Common myeloid progenitor, CD34-positive (primary cell): ENCODE measurements at regions not wholly inside any gene's neighbourhood (a gene's known extent, or its start where the extent isn't known, plus 50 kb on each side); places are given as distances from the start of the nearest gene placed in this dataset.

Experiments used
- CTCF ChIA-PET: fragments of 350-600 bp; sonication (Branson Sonifier 250); formaldehyde crosslinking; loops from one replicate; lab custom pipeline; 2021; ENCODE audit warnings: antibody characterized with exemption; lab: Charles Lee
- POLR2A ChIA-PET: fragments of 350-600 bp; sonication (Branson Sonifier 250); formaldehyde crosslinking; loops from one replicate; lab custom pipeline; 2021; ENCODE audit warnings: antibody characterized with exemption; lab: Charles Lee
- DNase-seq, 3 donors: peaks; one replicate each; pipeline versions ENCODE4 v3.0.0 to v3.0.0-alpha.2; 2013
- H3K27ac ChIP-seq, 2 experiments: 1 replicate in 1 of 2; 2 replicates in 1 of 2; pipeline ENCODE4 v1.7.0; 2013; ENCODE audit warnings: inconsistent platforms in 2 of 2, low read length in 2 of 2, mild to moderate bottlenecking in 2 of 2, low read depth in 1 of 2, moderate library complexity in 1 of 2; ENCODE audit not compliant: severe bottlenecking in 2 of 2, insufficient read depth in 1 of 2, poor library complexity in 1 of 2
- H3K27me3 ChIP-seq, 5 experiments: replicated peaks in 2 of 5; 1 replicate in 3 of 5; 2 replicates in 2 of 5; pipeline versions ENCODE4 v1.6.1 to v1.7.0; 2013; ENCODE audit warnings: low read length in 4 of 5, mild to moderate bottlenecking in 2 of 5, moderate library complexity in 2 of 5, inconsistent platforms in 1 of 5; ENCODE audit not compliant: insufficient read depth in 5 of 5, control insufficient read depth in 4 of 5
- H3K36me3 ChIP-seq, 4 experiments: 1 replicate in 2 of 4; 2 replicates in 2 of 4; pipeline versions ENCODE4 v1.6.1 to v1.7.0; 2013; ENCODE audit warnings: low read length in 3 of 4, control low read depth in 1 of 4, mild to moderate bottlenecking in 1 of 4; ENCODE audit not compliant: control insufficient read depth in 4 of 4, insufficient read depth in 4 of 4
- H3K4me1 ChIP-seq, 4 experiments: 1 replicate in 3 of 4; 2 replicates in 1 of 4; pipeline versions ENCODE4 v1.6.1 to v1.7.1; 2013; ENCODE audit warnings: low read length in 3 of 4, mild to moderate bottlenecking in 3 of 4, control low read depth in 1 of 4, inconsistent platforms in 1 of 4, moderate library complexity in 1 of 4; ENCODE audit not compliant: control insufficient read depth in 4 of 4, insufficient read depth in 4 of 4; ENCODE audit errors: control extremely low read depth in 1 of 4
- H3K4me3 ChIP-seq, 7 experiments: 1 replicate in 4 of 7; 2 replicates in 3 of 7; pipeline versions ENCODE4 v1.5.1 to v1.7.0; 2013; ENCODE audit warnings: mild to moderate bottlenecking in 7 of 7, low read length in 6 of 7, moderate library complexity in 6 of 7, inconsistent platforms in 2 of 7, low read depth in 2 of 7, control low read depth in 1 of 7; ENCODE audit not compliant: insufficient read depth in 4 of 7, control insufficient read depth in 1 of 7; ENCODE audit errors: extremely low read depth in 1 of 7
- H3K9me3 ChIP-seq, 5 experiments: 1 replicate in 4 of 5; 2 replicates in 1 of 5; pipeline versions ENCODE4 v1.6.1 to v1.7.1; 2013; ENCODE audit warnings: low read length in 4 of 5, mild to moderate bottlenecking in 2 of 5, inconsistent platforms in 1 of 5, low read depth in 1 of 5, moderate library complexity in 1 of 5; ENCODE audit not compliant: control insufficient read depth in 4 of 5, insufficient read depth in 2 of 5; ENCODE audit errors: control extremely low read depth in 1 of 5
- WGBS: methylation state at CpG from one replicate; pipeline ENCODE4 v1.1.5; 2013; ENCODE audit not compliant: insufficient coverage; 5-methylcytosine and 5-hydroxymethylcytosine counted together

GRCh38 chr12:124169577-124170284 lies 125.2 kb upstream of the RFLNA start:
- ChIA-PET CTCF (interaction anchor here (1.3 kb wide), 1 partner anchor 26 kb away, joined by 3 read pairs; no protein-coding TSS in a partner anchor), POLR2A (no interaction called here)
- Histone ChIP-seq H3K36me3 (no peaks in the 10 kb centered on the region), H3K27ac (no peak overlapping the region), H3K27me3 (no peaks in the 10 kb centered on the region), H3K9me3 (peaks cover 0 to 6% (median 5%) of the 10 kb centered on the region in 5 experiments), H3K4me3 (no peak overlapping the region), H3K4me1 (peaks cover 0 to 3% (median 0%) of the 10 kb centered on the region in 4 experiments)
- DNase-seq, result no peak
- WGBS, result 100% methylated on average over 2 of the region's 4 CpGs

GRCh38 chr12:124170760-124171159 lies 124.1 kb upstream of the RFLNA start:
- ChIA-PET CTCF (interaction anchor here (1.3 kb wide), 1 partner anchor 25 kb away, joined by 3 read pairs; no protein-coding TSS in a partner anchor), POLR2A (no interaction called here)
- Histone ChIP-seq H3K4me3 (no peak overlapping the region), H3K27ac (no peak overlapping the region), H3K36me3 (no peaks in the 10 kb centered on the region), H3K27me3 (no peaks in the 10 kb centered on the region), H3K4me1 (peaks cover 0 to 3% (median 0%) of the 10 kb centered on the region in 4 experiments), H3K9me3 (peaks cover 0 to 3% (median 1%) of the 10 kb centered on the region in 5 experiments)
- WGBS, result 98% methylated on average over 5 of the region's 5 CpGs
- DNase-seq, result no peak

- no peak overlapping the region for H3K27ac ChIP-seq
- 98% methylated on average over 5 of the region's 8 CpGs for WGBS
- POLR2A ChIA-PET, result no interaction called here
- no peaks in the 10 kb centered on the region for H3K9me3 ChIP-seq
- no peaks in the 10 kb centered on the region for H3K36me3 ChIP-seq
- peaks cover 0 to 3% (median 0%) of the 10 kb centered on the region in 4 experiments for H3K4me1 ChIP-seq
- CTCF ChIA-PET, result no interaction called here
- DNase-seq, result no peak
- H3K4me3 ChIP-seq, result no peak overlapping the region
- H3K27me3 ChIP-seq, result no peaks in the 10 kb centered on the region
These were observed 123.5 kb upstream of the RFLNA start for GRCh38 chr12:124171231-124171979.

GRCh38 chr12:124172636-124173035 lies 122.3 kb upstream of the RFLNA start:
- Histone ChIP-seq H3K36me3 (no peaks in the 10 kb centered on the region), H3K27ac (no peak overlapping the region), H3K9me3 (no peaks in the 10 kb centered on the region), H3K4me1 (peaks cover 0 to 8% (median 1%) of the 10 kb centered on the region in 4 experiments), H3K4me3 (no peak overlapping the region), H3K27me3 (no peaks in the 10 kb centered on the region)
- no peak for DNase-seq
- WGBS, result 85% methylated on average over 4 of the region's 6 CpGs
- POLR2A ChIA-PET, result no interaction called here
- CTCF ChIA-PET, result no interaction called here

- H3K27ac ChIP-seq, result no peak overlapping the region
- no peaks in the 10 kb centered on the region for H3K9me3 ChIP-seq
- no peaks in the 10 kb centered on the region for H3K27me3 ChIP-seq
- no peak for DNase-seq
- ChIA-PET POLR2A (no interaction called here), CTCF (interaction anchor here (0.7 kb wide), 1 partner anchor 10 kb away, joined by 3 read pairs; no protein-coding TSS in a partner anchor)
- no peak overlapping the region for H3K4me3 ChIP-seq
- no peaks in the 10 kb centered on the region for H3K36me3 ChIP-seq
- 96% methylated on average over 6 of the region's 7 CpGs for WGBS
- peaks cover 0 to 8% (median 1%) of the 10 kb centered on the region in 4 experiments for H3K4me1 ChIP-seq
These were observed 121.2 kb upstream of the RFLNA start for GRCh38 chr12:124173692-124174091.

GRCh38 chr12:124174451-124175348 lies 120.2 kb upstream of the RFLNA start:
- CTCF ChIA-PET, result no interaction called here

More at GRCh38 chr12:124174451-124175348, 120.2 kb upstream of the RFLNA start:
- DNase-seq, result no peak
- Histone ChIP-seq H3K4me3 (no peak overlapping the region), H3K4me1 (peaks cover 0 to 8% (median 1%) of the 10 kb centered on the region in 4 experiments), H3K9me3 (no peaks in the 10 kb centered on the region), H3K27ac (no peak overlapping the region), H3K27me3 (no peaks in the 10 kb centered on the region), H3K36me3 (no peaks in the 10 kb centered on the region)
- 94% methylated on average over 14 of the region's 17 CpGs for WGBS
- POLR2A ChIA-PET, result no interaction called here
